ENCODE measurements at regions not wholly inside any gene's neighbourhood (a gene's known extent, or its start where the extent isn't known, plus 50 kb on each side); places are given as distances from the start of the nearest gene placed in this dataset.

DNA sequence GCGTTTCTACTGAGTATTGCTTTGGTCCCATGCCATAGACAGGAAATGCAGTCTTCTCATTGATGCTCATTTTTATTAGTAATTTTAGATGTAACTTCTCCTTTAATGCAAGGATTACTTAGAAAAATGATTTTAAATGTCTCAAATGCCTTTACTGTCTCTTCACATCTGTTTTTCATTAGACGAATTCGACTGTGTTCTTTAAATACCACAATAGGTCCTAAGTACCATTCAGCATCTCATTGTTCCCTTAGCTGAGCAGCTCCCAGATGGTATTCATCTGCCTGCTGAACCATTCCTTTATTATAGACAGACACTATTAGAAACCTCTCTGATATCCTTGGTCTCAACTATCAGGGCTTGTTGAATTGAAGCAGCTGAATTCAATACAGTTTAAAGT is 113.6 kb downstream of the LSMEM1 start:
- no peak for DNase-seq

DNA sequence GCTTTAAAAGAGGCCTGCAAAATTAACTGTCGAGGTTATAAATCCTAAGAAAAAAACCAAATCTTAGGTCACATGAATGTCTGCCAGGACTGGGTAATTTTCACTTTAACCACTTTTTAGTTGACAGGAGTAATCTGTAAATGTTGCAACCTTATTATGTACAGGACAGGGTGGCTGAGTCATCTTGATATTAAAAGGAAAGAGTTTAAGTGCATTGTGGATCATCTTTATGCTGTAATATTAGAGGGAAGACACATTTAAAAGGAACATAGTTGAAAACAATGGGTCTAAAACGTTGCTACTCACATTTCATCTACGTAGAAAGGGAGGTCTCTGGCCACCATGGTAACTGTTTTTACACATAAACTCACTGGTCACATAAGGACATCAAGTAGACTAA is 115.5 kb downstream of the LSMEM1 start:
- no peak for DNase-seq

DNA sequence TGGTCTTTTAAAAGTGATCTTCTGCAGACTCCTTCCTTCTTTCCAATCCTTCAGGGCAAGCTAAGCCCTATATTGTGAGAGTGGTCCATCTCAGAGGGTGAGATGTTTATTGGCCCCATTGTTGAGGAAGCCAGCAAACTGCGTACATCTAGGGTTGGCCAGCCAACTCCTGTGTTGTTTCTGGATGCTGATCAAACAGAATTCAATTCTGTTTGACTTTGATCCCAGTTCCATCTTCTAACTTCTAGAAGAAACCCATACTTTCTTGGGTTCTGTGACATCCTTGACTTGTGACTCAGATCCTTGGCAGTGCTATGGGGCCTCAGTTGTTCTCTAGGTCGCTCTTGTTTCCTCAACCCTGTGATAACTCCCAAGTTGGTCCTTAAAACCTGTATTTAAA is 116.2 kb downstream of the LSMEM1 start:
- DNase-seq, result no peak

DNA sequence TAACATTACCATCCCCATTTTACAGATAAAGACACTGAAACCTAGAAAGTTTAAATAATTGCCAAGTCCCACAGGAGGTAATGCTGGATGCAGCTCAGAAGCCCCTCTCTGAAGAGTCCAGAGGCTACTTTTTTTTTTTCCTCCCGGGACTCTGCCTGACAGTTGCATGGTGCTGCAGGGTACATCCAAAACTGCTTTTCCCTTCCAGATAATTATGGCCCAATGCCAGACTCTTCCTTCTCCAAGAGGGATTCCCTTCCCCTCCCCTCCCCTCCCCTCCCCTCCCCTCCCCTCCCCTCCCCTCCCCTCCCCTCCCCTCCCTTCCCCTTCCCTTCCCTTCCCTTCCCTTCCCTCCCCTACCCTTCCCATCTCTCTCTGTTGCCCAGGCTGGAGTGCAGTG is 122.9 kb downstream of the LSMEM1 start:
- DNase-seq, result no peak

DNA sequence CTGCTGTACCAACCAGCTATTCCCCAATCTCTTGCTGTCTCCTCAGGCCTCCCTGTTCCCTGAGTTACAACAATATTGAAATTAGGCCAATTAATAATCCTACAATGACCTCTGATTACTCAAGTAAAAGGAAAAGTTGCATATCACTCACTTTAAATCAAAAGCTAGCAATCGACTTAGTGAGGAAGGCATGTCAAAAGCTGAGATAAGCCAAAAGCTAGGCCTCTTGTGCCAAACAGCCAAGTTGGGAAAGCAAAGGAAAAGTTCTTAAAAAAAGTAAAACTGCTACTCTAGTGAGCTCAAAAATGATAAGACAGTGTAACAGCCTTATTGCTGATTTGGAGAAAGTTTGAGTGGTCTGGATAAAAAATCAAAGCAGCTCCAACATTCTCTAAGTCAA is 129.8 kb downstream of the LSMEM1 start:
- no peak for DNase-seq

DNA sequence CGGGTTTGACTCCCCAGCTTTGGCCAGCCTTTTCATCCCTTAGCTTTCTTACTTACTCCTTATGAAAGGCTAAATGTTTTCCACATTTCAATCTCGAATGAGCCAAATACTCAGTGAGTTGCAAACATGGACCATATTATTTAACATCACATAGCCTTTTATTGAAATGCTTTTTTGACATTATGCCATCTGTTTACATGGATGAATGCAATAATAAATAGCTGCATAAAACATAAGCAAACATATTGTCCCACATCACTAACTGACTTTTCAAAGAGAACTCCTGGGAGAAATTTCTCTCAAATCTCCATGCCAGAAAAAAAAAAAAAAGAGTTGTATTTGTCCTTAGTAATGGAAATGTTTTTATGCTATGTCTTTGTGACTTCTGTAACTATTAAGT is 134.9 kb downstream of the LSMEM1 start:
- DNase-seq, result no peak

DNA sequence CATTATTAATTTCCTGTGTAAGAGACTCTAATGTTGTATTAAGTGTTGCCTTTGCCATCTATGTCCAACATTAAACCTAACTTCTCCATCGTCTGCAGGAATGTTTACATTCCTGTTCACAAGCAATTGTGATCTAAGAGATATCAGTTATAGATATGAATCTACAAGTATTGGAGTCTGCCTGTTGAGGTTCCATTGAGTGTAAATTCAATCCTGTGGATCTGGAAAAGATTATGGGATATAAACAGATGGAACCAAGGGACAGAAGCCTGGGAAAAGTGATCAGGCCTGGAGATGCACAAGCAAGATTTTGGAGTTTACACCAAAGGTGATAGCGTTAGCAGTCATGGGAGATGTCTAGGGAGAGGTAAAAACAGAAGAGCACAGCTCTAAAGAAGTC is 135.5 kb downstream of the LSMEM1 start:
- no peak for DNase-seq

DNA sequence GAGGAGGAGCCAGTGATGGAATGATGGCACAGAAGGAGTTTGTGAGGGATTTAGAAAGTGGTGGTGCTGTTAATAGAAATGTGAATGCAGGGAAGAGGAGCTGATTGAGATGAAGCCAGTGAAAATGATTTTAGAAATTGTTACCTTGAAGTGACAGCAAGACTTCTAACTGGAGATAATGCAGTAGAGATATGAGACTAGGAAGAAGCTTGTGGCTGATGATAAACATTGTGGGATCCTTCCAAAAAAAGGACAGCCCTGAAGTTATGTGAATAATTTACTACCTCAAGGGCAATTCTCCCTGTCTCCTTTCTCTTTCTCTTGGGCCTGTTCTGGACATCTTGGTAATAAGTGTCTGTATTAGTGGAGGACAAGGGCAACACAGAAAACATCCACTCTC is 138.6 kb downstream of the LSMEM1 start:
- no peak for DNase-seq

DNA sequence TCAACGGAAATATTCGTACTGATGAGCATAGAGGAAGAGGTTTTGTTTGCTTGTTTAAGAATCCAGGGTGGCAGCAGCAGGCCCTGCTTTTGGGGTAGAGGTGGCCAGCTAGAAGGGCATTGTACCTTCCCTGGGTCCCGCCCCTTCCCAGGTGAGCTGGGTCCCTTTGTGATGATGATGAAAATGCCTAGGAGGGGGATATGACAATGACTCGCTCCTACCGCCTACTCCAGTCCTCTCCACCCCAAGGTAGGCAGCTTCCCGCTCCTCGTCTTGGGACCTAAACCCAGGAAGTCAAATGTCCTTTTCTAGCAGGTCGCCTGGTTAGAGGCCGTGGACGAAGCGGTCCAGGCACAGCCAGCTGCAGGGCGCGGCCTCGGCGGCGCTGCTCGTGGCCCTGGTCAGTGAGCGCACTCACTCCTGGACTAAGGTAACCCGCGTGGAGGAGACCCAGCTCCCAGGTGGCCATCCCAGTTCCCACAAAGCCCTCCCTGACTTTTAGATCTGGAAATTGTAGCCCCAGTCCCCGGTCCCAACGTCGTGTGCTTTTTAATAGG is 141.4 kb downstream of the LSMEM1 start:
- no peak for DNase-seq

DNA sequence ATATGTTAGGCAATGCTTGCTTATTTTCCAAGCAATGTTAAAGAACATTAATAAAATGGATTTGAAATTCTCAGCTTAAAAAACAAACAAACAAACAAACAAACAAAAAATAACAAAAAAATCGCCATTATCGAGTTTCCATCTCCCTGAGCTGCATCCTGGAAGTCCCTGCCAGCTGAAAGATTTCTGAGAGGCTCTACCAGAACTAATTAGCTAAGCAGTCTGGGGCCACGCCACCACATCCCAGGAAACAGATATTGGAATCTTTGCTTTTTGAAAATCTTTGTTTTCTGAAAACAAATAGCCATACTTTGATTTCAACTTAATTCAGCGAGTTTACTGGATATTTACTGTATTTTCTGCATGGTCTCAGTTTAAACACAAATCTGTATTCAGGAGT is 143.6 kb downstream of the LSMEM1 start:
- no peak for DNase-seq

DNA sequence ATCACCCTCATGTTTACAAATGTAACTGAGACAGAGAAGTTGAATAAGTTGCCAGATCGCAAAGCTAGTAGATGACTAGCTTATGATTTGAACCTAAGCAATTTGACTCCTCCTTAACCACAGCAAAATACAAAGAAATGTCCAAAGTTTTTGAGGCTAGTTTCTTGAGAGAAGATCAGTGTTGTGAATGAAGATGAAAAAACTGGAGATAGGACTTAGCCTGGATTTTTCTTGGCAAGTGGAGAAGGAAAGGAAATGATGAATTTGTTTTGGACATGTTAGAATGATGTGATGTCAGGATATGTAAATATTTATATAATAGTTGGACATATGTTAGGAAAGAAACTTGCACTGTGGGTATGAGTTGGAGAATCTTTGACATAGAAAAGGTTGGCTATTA is 149.8 kb downstream of the LSMEM1 start:
- DNase-seq, result no peak

DNA sequence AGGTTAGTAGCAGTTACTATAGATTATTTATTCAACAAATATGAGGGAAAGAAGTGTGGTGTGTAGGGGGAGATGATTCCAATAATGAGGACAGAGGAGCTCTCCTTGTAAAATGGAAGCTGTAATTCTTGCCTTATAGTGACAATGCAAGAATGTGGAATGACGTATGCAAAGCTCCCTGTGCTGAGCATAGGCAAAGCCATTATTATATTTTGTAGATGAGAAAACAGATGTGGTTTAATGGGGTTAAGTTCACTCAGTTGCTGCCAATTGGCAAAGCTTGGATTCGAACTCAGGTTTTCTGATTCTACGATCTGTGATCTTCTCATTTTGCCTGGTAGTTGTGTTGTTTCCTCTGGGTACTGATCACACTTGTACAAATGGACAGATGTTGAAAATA is 153.3 kb downstream of the LSMEM1 start:
- DNase-seq, result no peak

DNA sequence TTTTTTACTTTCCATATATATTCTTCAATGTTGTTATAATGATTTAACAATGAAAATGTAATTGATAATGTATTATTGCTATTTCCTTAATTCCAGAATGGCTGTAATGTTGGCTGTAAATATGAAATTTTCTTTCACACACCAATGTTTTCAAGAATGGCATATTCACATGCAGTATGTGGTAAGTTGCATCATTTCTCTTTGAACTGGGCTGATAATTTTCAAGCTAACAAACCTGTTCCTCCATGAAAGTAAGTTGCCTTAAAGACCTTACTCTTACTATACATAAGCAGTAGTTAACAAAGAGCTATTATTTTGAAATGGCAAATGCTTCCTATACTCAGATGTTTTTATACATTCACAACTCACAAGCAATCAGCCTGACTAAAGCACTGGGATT is 154.5 kb downstream of the TMEM168 start:
- DNase-seq, result no peak

DNA sequence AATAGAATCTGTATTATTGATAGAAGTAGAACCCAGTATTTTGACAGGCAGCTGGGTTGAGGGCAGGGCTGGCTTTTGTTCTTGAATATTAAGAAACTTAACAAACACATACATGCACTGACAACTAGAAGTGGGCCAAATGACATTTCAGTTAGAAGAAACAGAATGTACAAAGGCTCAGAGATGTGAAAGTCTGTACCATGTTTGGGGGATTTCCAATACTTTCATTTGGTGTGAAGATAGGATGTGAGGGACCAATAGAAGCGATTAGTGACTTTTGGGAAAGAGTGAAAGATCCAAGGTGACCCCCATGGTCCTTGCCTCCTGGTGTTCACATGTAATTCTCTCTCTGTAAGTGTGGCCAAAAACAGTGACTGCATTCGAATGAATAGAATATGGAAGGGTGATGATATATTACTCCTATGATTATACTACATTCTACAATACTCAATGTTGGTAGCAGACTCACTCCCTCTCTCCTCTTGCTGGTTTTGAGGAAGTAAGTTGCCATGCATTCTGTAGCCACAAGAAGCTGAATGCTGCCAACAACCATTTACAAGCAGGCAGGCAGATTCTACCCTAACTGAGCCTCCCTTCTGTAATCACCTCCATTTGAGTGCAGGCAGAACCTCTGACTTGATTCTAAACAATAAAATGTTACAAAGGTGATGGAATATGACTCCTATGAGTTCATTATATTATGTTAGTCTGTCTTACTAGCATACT is 151.4 kb downstream of the TMEM168 start:
- DNase-seq, result no peak

DNA sequence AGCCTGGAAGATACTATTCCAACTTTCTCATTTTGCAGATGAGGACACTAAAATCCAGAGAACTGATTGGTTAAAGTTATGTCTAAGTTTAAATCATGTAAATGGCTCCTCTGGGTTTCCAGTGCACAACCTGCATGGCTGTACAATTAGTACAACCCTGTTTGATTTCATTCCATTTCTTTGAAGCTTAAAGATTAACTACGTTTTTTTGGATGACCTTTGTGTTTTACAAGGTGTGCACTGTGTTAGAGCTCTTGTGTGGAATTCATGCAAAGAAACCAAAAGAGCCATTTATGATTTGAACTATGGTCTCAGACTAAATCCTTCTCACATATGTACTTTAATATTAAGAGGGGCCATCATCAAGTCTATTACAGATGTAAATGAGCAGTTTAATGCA is 149.5 kb downstream of the TMEM168 start:
- DNase-seq, result no peak

DNA sequence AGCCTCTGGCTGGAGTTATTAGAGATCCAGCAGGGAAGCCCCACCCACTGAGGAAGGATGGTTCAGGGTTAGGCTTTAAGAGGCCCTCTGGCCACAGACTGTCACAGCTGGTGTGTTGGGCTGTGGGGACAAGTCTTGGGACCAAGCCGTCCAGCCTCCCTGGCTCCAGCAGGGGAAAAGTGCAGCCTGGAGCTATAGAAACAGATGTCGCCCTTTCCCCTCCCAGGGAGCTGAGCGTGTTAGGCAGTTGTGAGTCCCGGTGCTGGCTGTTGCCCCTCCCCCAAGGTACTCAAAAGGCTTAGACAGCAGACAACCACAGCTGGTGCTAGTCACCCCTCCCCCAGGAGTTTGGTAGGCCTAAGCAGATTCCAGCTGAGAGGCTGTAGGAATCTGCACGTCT is 143.4 kb downstream of the TMEM168 start:
- DNase-seq, result peak; percentile 44

DNA sequence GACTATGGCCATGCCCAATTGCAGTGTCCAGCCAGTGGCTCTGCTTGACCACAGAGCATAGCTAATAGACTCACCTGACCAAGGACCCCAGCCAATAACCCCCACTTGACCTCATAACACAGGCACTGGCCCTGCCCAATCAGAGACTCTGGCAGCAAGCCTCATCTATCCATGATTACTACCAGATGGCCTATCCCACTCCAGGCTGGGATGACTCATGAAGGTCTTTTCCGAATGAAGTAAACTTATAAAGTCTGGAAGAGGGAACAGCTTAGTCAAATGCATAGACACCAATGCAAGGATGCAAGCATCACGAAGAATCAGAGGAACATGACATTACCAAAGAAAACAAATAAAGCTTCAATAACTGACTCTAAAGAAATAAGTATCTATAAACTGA is 141.4 kb downstream of the TMEM168 start:
- no peak for DNase-seq

DNA sequence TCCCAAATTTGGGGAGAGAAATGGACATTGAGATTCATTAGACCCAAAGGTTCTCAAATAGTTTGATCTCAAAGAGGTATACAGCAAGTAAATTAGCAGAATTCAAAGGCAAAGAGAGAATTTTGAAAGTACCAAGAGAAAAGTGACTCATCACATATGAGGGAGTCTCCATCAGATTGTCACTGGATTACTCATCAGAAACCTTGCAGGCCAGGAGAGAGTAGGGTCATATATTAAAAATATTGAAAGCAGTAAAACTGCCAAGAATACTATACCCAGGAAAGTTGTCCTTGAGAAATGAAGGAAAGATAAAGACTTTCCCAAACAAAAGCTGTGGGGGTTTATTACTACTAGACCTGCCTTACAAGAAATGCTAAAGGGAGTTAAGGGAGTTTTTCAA is 140.6 kb downstream of the TMEM168 start:
- DNase-seq, result no peak

DNA sequence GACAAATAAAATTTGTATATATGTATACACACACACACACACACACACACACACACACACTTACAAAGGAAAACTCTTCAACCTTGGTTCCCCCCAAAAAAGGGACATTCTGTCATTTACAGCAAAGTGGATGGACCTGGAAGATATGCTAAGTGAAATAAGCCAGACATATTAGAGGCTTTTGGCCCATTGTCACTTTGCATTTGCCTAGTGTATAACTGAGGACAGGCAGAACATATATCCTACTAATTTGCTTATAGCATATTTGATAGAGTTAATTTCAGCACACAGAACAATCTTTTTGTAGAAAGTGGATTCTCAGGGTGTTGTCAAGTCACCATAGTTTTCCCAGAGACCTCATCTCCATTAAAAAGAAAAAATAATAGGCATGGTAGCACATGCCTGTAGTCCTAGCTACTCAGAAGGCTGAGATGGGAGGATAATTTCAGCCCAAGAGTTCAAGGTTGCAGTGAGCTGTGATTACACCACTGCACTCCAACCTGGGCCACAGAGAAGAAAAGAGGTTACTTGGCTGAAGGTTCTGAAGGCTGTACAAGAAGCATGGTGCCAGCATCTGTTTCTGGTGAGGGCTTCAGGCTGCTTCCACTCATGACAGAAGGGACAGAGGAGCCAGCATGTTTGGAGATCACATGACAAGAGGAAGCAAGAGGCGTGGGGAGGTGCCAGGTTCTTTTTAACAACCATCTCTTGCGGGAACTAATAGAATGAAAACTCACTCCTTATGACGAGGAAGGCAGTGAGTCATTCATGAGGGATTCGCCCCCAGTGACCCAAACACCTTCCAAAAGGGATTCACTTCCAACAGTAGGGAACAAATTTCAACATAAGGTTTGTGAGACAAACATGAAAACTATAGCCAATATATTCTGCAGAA is 135.6 kb downstream of the TMEM168 start:
- DNase-seq, result no peak

DNA sequence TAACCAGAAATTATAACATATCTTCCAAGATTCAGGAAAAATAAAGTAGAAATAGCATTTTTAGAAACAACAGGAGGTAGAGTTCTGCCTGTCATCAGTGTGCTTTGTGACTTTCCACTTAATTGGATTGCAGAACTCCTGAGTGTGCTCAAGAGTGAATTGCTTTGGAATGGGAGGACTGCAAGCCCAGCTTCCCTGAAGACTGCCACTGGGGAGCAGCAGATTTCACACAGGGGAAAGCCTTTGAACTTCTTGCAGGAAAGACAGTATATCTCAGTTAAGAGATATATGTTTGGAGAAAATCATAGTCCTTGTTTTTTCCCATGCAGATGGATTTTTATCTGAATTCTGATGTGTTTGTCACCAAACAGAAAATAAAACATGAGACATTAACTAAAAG is 124.5 kb downstream of the TMEM168 start:
- DNase-seq, result no peak

DNA sequence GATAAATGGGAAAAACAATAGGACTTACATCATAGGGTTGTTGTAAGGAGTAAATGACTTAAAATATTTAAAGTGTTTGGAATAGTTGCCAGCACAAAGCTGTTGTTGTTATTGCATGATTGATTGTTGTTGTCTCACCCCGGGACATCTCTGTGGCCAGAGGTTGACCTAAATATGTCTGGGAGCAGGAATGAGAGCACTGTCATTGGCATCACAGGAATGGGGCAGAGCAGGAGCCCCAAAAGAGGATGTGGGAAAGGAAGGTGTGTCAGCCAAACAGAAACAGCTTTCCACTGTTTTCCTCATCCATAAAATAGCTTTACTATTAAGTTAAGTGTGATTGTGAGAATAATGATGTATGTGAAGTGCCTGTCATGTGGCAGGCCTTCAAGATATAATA is 121.6 kb downstream of the TMEM168 start:
- no peak for DNase-seq

DNA sequence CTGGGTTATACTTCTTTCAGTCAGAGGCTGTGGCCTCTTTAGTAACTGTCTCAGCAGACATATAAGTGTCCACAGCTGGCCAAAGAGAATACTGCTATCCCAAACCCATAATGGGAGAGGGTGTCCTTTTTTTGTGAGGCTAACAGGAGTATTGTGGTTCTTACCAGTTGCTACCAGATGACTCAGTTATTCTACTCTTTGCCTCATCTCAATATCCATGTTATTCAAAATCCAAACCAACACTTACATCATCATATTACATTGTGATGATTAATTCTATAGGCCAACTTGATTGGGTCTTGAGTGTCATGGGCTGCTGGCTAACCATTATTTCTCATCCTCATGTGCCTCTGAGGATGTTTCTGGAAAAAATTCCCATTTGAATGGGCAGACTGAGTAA is 120.9 kb downstream of the TMEM168 start:
- DNase-seq, result no peak

DNA sequence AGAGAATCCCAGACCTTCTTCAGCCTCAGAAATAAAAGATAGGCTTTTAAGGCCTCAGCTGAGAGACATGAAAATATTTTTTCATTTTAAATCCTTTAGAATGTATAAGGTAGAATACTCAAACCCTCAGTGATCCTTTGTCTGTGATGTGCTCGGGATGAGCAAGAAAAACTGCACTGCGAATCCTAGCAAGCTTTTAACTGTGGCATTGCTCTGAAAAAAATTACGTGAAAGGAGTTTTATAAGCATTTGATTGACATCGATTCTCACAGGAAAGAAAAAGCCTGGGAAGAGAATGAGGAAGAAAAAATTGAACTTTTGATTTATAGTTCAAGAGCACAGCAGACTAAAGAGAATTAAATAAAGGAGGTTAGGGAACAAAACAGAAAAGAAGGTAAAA is 120.0 kb downstream of the TMEM168 start:
- DNase-seq, result no peak

DNA sequence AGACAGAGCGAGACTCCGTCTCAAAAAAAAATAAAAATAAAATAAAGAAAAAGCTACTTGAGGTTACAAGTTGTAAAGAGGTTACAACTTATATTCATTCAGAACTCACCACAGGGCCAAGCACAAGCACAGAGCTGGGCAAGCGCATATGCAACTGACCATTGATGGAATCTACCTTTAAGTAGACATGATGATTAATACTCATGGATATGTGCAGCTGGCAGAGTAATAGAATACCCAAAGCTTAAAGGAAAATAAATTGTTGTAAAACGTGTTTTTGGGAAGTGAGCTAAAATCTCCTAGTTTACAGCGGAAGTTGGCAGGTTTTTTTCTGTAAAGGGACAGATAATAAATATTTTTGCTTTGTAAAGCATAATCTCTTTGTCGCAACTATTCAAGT is 111.6 kb downstream of the TMEM168 start:
- DNase-seq, result no peak
